ENCODE measurements at regions not wholly inside any gene's neighbourhood (a gene's known extent, or its start where the extent isn't known, plus 50 kb on each side); places are given as distances from the start of the nearest gene placed in this dataset.

DNA sequence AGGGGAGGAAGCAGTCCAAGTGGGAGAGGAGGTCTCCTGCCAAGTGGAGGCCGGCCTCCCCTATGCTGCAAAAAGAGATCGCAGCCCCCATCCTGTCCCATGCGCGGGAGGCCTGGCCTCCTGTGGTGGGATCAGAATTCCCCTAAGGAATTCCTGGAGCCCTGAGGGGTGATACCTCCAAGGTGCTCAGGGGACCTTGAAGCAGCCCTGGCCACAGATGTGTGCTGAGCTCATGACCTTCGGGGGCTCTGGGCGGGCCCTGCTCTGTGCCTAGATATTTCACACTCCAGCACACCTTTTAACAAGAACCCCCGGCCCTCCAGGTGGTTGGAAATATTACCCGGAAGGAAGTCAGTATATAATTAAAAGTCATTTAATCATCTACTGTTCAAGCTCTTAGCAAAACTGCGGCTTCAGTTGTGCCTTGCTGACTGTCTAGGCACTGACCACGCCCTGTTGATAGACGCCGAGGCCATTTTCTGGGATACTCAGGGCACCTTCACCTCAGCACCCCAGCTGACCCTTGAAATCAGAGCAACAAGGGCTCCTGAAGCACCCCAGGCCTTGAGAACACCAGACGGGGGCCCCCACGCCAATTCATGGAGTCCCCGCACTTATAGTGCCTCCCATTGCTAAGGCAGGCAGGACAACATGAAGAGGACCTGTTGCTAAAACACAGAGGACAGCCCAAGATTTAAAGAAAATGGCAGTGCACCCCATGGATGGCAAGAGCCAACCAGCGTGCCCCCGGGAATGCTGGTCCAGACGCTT is 119.1 kb downstream of the NDUFA10 start:
- DNase-seq: no peak

DNA sequence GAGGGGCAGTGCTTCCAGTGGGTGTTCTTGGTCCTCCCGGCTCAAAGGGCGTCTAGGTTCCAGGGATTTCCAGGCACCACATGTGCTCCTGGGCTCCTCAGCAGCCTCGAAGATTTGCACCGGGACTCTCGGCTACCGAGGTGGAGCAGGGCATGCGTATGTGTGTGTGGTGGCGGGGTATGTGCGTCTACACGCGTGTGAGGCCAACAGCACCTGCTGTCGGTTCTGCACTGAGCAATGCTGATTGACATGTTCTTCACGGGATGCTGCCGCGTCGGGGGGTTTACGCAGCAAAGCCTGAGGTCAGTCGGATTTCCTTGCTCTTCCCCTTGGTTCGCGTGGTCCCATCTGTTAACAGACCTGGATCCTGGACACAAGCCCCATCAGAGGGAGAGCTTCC is 119.8 kb downstream of the NDUFA10 start:
- no peak for DNase-seq

- DNase-seq: no peak
Measured at GRCh38 chr2:239904496-239904895, 120.6 kb downstream of the NDUFA10 start.

DNA sequence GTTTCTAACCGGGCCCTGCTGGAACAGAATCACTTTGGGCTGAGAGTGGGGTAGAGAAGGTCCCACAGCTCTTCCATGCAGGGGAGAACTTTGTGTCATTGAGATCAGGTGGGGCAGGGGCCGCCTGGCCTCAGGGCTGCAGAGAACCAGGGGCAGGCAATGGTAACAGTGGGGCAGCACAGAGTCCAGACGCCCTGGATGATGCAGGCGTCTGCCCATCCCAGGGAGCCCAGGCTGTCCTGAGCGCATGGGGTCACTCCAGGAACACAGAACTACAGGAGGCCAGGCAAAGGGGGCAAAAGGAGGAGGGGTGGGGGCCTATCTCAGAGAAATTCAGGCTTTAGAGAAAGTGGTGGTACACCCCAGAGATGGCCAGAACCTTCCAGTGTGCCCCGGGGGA is 121.3 kb downstream of the NDUFA10 start:
- DNase-seq: no peak

- DNase-seq: no peak
Measured at GRCh38 chr2:239903210-239903609, 121.9 kb downstream of the NDUFA10 start.

GRCh38 chr2:239902749-239903201 is 122.4 kb downstream of the NDUFA10 start:
- no peak for DNase-seq

DNA sequence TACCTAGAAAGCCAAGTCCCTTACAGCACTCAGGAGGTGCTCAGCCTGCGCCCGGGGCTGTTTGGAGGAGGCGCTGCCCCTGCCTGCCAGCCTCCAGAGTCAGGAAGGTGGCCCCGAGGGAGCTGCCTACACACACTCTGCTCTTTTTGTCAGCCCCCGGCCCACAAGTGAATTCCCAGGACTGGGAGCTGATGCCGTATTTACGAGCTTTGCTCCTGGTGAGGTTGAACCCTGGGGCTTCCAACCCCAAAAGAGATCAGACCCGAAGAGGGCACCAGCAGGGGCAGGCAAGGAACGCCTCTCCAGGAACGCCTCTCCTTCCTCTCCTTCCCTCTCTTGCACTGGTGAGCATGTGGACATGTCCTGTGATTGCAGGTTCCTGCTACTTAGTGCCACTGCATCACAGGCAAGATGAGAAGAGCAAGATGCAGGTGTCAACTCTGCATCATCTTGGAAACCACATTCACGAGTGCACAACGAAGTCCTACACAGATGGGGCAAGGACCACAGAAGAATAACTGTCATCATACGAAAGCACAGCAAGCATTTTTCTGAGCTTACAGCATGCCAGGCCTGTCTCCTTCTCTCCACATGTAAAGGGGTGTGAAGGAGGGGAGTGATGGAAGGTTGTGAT is 126.7 kb downstream of the NDUFA10 start:
- no peak for DNase-seq

GRCh38 chr2:239897596-239898235 is 127.4 kb downstream of the NDUFA10 start:
- no peak for DNase-seq

GRCh38 chr2:239896075-239896474 is 129.1 kb downstream of the NDUFA10 start:
- DNase-seq: no peak

GRCh38 chr2:239895669-239896068 is 129.5 kb downstream of the NDUFA10 start:
- DNase-seq: no peak

GRCh38 chr2:239895116-239895515 is 130.0 kb downstream of the NDUFA10 start:
- no peak for DNase-seq

GRCh38 chr2:239894276-239894675 is 130.9 kb downstream of the NDUFA10 start:
- DNase-seq: no peak

DNA sequence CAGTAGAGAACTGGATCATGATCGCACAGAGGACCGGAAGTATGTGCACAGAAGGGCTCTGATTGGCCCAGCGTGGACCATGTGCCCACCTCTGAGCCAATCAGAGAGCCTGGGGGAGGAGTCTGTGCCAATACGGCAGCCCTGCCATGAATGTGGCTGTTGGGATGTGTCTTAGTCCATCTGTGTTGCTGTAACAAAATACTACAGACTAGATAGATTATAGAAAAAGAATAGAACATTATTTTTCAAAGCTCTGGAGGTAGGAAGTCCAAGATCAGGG is 132.0 kb downstream of the NDUFA10 start:
- no peak for DNase-seq

DNA sequence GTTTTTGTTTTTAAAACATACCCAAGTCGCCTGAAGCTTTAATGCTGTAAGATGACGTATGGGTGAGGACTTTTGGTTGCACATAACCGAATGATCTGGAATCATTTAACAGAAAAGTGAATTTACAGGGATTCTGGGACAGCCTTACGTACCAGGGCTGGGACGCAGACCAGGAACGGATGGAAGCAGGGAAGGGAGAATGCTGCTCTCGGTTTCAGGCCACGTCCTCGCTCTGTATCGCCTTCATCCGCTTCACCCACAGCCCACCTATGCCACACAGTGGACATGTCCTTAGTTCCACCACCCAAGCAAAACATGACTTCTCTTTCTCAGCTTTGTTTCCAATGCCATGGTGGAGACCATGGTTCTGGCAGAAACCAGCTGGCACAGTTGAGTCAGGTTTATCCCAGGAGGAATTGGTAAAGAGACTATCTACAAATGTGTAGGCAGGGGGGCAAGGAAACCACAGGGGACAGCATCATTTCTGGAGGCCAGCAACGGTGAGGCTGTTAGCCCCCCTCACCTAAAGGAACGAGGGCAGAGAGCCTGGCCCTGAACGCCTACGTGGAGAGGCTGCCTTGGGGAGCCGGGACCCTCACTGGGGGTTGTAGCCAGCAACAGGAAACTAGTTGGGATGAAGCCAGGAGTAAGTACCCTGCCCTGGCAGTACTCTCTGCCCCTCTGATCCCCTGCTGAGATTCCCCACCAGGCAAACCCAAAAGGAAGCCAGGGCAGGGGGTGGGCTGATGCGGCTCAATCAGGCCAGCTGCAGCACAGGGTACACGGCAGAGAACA is 132.5 kb downstream of the NDUFA10 start:
- DNase-seq: no peak

GRCh38 chr2:239891698-239892097 is 133.4 kb downstream of the NDUFA10 start:
- no peak for DNase-seq

DNA sequence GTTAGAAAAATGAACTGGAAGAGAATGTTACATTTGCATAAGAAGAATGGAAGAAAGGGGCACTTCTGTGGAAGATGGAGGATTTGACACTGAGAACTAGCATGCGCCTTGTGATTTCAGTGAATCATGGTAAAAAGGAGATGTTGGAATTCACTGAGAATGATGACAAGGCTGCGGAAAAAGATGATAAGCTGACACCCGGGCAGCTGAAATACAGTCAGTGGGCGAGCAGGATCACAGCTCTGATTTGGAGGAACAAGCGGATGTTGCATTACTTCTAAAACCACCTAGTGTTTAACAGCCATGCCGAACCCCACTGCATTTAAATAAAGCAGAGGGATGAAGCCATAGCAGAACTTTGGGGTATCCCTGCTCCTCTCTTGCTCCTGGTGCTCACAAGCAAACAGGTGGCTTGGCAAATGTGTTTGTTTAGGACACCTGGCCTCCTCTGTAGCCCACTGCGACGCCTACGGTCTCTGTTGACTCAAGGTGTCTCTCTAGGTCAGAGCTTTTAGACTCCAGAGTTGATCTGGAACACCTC is 134.9 kb downstream of the NDUFA10 start:
- DNase-seq: no peak

DNA sequence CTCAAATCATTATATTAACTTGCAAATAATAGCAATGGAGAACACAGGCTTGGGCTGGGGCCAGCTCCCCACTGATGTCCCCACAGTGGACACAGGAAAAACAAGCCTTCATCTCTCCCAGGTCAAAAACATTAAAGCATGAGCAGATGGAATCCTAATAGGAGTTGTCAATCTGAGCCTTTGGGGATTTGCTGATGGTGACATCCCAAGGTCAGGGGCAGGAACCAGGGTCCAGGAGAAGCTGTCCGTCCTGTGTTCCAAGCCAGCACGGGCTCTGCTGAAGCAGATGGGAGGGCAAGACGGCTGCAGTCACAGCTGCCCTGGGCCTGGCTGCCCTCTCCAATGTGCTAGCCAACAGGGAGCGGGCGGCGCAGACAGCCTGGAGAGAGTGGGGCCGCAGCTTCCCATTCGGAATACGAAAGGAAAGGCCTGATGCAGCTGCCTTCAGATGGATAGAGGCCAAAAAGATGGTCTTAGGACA is 135.5 kb downstream of the NDUFA10 start:
- DNase-seq: no peak

GRCh38 chr2:239887604-239888003 is 137.5 kb downstream of the NDUFA10 start:
- no peak for DNase-seq

- no peak for DNase-seq
Measured at GRCh38 chr2:239886781-239887180, 138.4 kb downstream of the NDUFA10 start.

DNA sequence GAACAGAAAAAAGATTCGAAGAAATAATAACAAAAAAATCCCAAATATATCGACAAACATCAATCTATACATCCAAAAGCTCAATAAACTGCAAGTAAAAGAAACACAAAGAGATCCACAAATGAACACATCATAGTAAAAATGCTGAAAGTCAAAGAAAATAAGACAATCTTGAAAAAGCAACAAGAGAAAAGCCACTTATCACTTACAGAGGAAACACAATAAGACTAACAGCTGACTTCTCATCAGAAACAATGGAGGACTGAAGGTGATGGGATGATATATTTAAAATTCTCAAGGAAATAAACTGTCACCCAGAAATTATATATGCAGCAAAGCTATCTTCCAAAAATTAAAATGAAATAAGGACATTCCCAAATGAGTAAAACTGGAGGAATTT is 140.3 kb downstream of the NDUFA10 start:
- DNase-seq: no peak

DNA sequence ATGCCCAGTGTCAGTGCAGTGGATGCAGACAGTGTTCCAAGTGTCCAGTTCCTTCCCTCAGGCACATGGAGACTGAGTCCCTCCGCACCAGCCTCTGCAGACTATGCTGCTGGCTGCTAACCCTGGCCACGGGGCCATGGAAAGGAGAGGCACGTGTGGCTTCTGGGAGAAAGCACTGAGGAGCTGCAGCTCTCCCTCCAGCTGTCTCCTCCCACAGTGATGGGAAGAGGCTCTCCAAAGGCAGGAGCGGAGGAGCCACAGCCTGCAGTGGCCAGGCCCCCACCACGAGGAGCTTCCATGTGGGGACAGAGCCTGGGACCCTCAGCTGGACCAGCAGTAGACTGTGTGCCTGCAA is 141.1 kb downstream of the NDUFA10 start:
- no peak for DNase-seq

DNA sequence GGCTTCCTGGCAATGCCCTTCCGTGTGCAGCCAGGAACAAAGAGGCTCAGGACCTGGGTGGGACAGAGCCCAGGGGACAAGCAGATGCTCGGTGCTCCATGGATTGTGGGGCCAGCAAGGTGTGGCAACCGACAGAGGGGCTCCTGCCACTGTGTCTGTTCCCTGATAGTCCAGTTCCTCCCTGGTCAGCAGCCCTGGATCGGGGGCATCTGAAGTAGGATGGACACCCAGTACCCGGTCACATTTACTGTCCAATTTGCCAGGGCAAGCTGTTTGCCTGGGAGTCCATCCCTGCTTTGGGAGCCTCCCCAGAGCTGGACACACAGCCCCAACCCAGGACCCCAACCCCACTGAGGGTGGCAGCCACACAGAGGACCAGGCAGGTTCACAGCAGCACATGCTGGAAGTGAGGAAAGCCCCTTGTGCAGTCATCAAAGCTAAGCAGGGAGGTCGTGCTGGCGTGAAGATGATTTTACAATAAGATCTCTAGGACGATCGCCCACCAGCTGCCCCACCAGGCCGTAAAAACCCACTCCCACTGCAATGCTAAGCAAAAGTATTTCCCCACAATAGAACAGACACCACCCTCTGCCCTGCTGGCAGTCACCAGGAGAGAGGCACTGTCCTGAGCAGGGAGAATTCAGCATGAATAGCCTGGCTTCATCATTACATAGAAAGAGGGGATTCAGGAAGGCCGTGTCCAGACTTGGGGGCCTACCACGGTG is 141.7 kb downstream of the NDUFA10 start:
- no peak for DNase-seq

DNA sequence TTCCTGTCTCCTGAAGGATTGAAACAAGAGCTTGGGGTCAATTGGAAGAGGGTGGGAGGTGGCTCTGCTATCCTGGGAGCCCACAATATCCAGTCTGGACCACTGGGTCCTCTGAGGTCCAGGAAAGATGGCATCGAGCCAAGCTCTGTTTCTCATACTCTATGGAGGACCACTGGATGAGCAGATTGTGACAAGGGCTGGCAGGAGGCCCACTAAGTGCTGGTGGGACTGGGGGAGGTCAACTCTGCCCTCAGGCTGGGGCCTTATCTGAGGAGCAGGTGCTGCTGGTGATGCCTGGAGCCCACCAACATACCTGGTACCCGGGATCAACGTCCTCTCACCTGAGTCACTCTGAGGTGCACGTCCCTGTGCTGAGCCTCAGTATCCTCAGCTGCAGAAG is 142.4 kb downstream of the NDUFA10 start:
- no peak for DNase-seq

All from NCI-H524 (cell line).